GM21786 (cell line): ENCODE measurements at regions not wholly inside any gene's neighbourhood (a gene's known extent, or its start where the extent isn't known, plus 50 kb on each side); places are given as distances from the start of the nearest gene placed in this dataset.
A peak's percentile ranks its signal among the peaks of the same experiment; 100 is the strongest.

Source experiments
- ATAC-seq: cut with Tn5 transposase; IDR thresholded peaks from one replicate; pipeline ENCODE4 v1.9.1; 2021; ENCODE audit not compliant: unreplicated experiment

GRCh38 chr6:103236923-103237322, 1622.8 kb downstream of the HACE1 start:
- ATAC-seq, result no peak

- ATAC-seq, result no peak
Observed at GRCh38 chr6:103231181-103231580, 1628.5 kb downstream of the HACE1 start.

GRCh38 chr6:103215847-103216246, 1643.9 kb downstream of the HACE1 start:
- no peak for ATAC-seq

- no peak for ATAC-seq
Observed at GRCh38 chr6:103210686-103211085, 1649.0 kb downstream of the HACE1 start.

- ATAC-seq, result no peak
Observed at GRCh38 chr6:103198386-103198785, 1661.3 kb downstream of the HACE1 start.

GRCh38 chr6:103193413-103193812, 1666.3 kb downstream of the HACE1 start:
- ATAC-seq, result peak; percentile 73

GRCh38 chr6:103191391-103192093, 1668.2 kb downstream of the HACE1 start:
- ATAC-seq, result no peak

- ATAC-seq, result no peak
Observed at GRCh38 chr6:103184776-103185175, 1674.9 kb downstream of the HACE1 start.

- ATAC-seq, result no peak
Observed at GRCh38 chr6:103183831-103184411, 1675.8 kb downstream of the HACE1 start.

- ATAC-seq, result no peak
Observed at GRCh38 chr6:103178193-103178592, 1681.5 kb downstream of the HACE1 start.

- ATAC-seq, result no peak
Observed at GRCh38 chr6:103177791-103178190, 1681.9 kb downstream of the HACE1 start.

GRCh38 chr6:103175056-103175455, 1684.7 kb downstream of the HACE1 start:
- ATAC-seq, result no peak

- ATAC-seq, result no peak
Observed at GRCh38 chr6:103167345-103168071, 1692.2 kb downstream of the HACE1 start.

- ATAC-seq, result no peak
Observed at GRCh38 chr6:103154779-103155572, 1704.7 kb downstream of the HACE1 start.

- ATAC-seq, result no peak
Observed at GRCh38 chr6:103153016-103153415, 1706.7 kb downstream of the HACE1 start.

- no peak for ATAC-seq
Observed at GRCh38 chr6:103142902-103143301, 1716.8 kb downstream of the HACE1 start.

GRCh38 chr6:103140308-103141027, 1719.3 kb downstream of the HACE1 start:
- ATAC-seq, result no peak

GRCh38 chr6:103139377-103139776, 1720.3 kb downstream of the HACE1 start:
- no peak for ATAC-seq

GRCh38 chr6:103124471-103124870, 1731.0 kb downstream of the GRIK2 start:
- ATAC-seq, result no peak

GRCh38 chr6:103122766-103123601, 1729.5 kb downstream of the GRIK2 start:
- peak; percentile 77 for ATAC-seq
